ENCODE measurements at regions not wholly inside any gene's neighbourhood (a gene's known extent, or its start where the extent isn't known, plus 50 kb on each side); places are given as distances from the start of the nearest gene placed in this dataset.
"Not testable (repeated sequence)": the region's sequence is repeated elsewhere in the genome, so short reads cannot be mapped to it uniquely, and the experiment has no call there.

- no peak for DNase-seq (ENCODE audit: extremely low read depth, low read depth, low spot score)
Measured at GRCh38 chr18:59848002-59848401, 51.8 kb upstream of the PMAIP1 start.

- not testable (repeated sequence) for DNase-seq (ENCODE audit: extremely low read depth, low read depth, low spot score)
Measured at GRCh38 chr18:59847491-59847846, 52.3 kb upstream of the PMAIP1 start.

DNA sequence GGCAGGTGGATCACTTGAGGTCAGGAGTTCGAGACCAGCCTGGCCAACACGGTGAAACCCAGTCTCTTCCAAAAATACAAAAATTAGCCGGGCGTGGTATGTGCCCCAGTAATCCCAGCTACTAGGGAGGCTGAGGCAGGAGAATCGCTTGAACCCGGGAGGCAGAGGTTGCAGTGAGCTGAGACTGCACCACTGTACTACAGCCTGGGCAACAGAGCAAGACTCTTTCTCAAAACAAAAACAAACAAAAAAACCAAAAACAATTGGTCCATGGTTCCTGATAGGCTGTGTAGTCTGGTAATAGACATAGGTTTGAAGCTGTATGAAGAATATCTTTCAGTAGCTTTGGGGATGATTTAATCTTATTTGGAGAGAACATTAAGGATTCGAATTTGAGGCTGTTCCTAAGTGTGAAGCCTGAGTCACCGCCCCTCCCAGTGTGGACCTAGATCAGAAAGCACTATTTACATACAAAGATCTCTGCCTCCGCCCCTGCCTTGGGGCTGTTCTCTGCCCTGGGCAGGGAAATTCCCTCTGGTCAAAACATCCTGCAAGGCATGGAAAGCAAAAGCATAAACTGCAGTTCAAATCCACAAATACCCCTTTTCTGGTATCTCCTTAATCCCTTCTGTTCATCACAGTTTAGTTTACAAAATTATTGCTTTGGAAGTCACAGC is 52.8 kb upstream of the PMAIP1 start:
- no peak for DNase-seq (ENCODE audit: extremely low read depth, low read depth, low spot score)

- DNase-seq (ENCODE audit: extremely low read depth, low read depth, low spot score), result no peak
Measured at GRCh38 chr18:59842947-59843346, 56.8 kb upstream of the PMAIP1 start.

DNA sequence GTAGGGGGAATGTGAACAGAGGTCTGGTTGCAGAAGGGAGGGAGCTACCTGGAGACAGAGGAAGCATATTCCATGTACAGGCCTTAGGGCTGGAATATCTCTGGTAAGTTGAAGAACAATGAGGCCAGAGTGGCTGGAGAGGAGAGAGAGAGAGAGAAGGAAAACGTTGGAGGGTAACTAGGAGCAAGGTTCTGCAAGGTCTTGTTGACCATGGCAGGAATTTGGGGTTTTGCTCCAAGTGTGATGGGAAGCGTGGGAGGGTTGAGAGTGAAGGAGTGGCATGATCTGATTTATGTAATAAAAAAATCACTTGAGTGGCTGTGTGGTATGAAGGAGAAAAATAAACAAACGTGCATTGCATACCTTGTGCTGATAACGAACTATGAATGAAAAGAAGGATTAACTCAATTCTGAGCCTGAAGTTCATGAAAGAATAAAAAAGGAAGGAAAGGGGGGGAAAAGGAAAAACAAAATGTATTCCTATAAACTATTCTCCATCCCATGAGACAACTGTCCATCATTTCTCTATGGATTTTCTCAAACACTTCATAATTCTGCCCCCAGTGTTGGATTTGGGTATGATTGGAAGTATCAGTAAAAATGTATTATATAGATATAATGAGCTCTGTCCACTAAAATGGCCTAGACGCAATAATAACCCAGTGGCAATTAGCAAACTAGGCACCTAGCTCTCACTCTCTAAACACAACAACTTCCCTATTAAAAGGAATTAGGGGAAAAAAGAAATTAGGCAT is 59.7 kb upstream of the PMAIP1 start:
- DNase-seq (ENCODE audit: extremely low read depth, low read depth, low spot score), result no peak

- DNase-seq (ENCODE audit: extremely low read depth, low read depth, low spot score), result no peak
Measured at GRCh38 chr18:59839246-59839645, 60.5 kb upstream of the PMAIP1 start.

DNA sequence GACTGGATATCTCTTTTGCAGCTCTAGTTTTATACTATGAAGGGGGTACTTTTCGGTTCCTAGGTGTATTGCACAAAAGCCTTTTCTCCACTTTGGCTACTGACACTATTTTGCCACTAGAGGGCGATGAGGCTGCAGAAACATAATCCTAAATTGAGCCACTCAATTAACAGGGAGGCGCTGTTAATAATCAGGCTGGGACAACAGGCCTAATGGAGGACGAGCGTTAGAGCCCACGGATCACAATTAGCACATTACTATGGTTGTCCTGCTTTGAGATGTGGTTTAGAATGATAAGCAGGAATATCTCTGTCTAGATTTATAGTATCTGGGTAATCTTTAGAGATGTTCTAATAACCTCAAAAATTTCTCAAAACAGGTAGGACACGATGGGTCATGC is 62.2 kb upstream of the PMAIP1 start:
- DNase-seq (ENCODE audit: extremely low read depth, low read depth, low spot score), result peak; percentile 54

- DNase-seq (ENCODE audit: extremely low read depth, low read depth, low spot score), result no peak
Measured at GRCh38 chr18:59835605-59836379, 64.0 kb upstream of the PMAIP1 start.

DNA sequence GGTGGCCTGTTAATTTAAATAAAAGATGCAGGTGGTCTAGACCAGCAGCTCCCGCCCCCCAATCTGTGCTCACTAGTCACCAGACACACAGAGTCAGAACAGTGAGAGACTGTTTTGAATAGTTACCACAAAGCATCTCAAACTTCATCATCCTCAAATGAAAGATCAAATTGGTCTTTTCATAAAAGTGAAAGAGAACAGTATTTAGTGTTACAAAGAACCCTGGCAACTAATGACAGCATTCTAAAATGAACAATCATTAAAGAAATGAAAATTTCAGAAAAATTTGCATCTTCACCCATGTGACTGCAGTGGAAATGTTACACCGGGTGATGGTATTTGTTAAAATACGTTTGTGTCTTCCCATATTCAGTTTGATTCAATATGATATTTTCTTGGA is 65.5 kb upstream of the PMAIP1 start:
- DNase-seq (ENCODE audit: extremely low read depth, low read depth, low spot score), result no peak

GRCh38 chr18:59833785-59834184 is 66.0 kb upstream of the PMAIP1 start:
- DNase-seq (ENCODE audit: extremely low read depth, low read depth, low spot score), result no peak

DNA sequence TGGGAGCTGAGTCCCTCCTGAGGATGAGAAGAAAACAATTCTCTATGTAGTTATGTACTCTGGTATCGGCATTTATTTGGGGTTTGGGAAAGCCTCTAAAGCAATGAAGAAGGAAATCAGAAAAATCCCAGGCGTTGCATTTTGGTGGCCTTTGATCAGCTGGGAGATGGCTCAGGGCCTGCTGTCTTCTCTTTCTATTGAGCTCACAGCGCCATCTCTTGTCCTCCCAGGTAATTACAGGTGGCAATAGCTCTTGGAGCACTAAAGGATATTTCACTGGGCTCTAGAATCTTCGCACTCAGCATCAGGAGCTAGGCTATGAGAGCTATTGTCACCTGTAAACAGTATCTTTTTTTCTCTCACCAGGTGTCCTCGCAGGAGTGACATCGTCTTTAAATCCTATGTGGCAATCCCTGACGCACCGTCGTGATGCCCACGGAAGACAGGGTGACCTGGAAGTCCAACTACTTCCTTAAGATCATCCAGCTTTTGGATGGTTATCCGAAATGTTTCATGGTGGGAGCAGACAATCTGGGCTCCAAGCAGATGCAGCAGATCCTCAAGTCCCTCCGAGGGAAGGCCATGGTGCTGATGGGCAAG is 76.1 kb upstream of the PMAIP1 start:
- DNase-seq (ENCODE audit: extremely low read depth, low read depth, low spot score), result peak; percentile 27

GRCh38 chr18:59822612-59823550 is 76.9 kb upstream of the PMAIP1 start:
- DNase-seq (ENCODE audit: extremely low read depth, low read depth, low spot score), result no peak

DNA sequence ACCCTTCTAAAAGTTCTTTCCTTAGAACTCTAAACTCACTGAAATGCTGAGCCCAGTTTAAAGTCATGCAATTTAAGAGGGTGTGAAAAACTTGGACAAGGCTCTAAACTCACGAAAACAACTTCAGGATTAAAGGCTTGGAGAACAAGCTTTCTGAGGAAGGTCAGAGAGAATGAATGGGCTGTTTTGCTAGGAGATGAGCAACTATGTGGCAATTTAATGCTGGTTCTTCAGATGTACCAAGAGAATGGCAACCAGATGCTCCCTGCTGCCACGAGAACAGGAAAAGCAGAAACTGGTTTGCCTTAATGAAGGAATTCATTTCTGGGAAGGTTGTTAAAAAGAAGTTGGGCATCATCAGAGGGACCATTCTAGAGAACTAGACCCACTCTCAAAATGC is 77.8 kb upstream of the PMAIP1 start:
- DNase-seq (ENCODE audit: extremely low read depth, low read depth, low spot score), result no peak

DNA sequence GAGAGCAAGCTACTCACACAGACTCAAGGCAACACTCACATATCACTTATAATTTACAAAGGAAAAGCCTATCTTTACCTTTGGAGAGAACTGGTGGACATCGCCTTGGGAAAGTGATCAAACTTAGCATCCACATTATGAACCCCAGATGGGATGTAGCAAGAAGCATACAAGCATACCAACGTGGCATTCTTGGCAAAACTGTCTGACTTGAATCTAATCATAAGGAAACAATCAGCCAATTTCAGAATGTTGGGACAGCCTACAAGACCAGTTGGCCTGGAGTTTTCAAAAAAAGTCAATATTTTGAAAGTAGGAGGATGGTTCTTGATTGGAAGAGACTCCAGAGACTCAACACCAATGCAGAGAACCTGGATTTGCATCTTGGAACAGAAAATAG is 79.1 kb upstream of the PMAIP1 start:
- DNase-seq (ENCODE audit: extremely low read depth, low read depth, low spot score), result no peak

DNA sequence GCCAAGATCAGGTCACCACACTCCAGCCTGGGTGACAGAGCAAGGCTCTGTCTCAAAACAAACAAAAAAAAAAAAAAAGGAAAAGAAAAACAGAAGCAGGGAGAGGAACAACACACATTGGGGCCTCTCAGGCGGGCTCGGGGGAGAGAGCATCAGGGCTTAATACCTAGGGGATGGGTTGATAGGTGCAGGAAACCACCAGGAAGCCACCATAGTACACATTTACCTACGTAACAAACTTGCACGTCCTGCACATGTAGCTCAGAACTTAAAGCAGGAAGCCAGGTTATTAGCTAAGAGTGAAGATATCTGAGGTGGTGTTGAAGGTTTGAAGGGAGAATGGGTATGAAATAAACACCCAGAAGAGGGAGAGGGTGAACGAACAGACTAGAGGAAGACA is 81.0 kb upstream of the PMAIP1 start:
- DNase-seq (ENCODE audit: extremely low read depth, low read depth, low spot score), result no peak

DNA sequence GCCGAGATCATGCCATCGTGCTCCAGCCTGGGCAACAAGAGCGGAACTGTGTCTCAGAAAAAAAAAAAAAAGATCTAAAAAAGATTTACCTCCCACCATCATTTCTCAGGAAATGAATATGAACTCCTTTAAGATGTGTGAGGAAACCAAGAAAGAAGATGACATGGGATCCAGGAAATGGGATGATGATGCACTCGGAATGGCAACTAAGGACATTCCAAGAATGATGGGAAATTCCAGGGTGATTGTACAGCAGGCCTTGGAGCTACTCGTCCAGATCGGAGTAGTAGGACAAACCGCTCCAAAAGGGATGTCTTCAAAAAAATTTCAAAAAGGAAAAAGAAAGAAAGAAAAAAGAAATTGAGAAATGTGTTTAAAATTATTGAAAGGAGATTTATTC is 84.9 kb upstream of the PMAIP1 start:
- DNase-seq (ENCODE audit: extremely low read depth, low read depth, low spot score), result no peak

- DNase-seq (ENCODE audit: extremely low read depth, low read depth, low spot score), result no peak
Measured at GRCh38 chr18:59813942-59814341, 85.9 kb upstream of the PMAIP1 start.

- DNase-seq (ENCODE audit: extremely low read depth, low read depth, low spot score), result no peak
Measured at GRCh38 chr18:59810735-59811520, 88.9 kb upstream of the PMAIP1 start.

DNA sequence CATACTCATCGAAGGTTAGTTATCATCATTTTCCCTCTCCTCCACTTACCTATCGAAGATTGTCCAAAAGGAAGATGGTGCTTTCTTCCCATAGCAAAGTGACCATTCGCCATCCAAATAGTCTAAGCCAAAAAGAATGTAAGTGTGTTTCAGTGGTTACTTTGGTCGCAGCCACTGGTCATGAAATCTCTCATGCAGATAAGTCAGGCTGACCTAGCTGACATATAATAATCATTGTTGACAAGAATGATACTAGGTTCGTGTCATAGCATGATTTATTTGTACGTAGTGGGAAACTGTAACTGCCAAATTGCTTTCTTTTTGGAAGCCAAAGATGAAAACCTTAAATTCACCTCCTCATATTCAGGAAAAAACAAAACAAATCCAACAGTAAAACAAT is 89.6 kb upstream of the PMAIP1 start:
- no peak for DNase-seq (ENCODE audit: extremely low read depth, low read depth, low spot score)

DNA sequence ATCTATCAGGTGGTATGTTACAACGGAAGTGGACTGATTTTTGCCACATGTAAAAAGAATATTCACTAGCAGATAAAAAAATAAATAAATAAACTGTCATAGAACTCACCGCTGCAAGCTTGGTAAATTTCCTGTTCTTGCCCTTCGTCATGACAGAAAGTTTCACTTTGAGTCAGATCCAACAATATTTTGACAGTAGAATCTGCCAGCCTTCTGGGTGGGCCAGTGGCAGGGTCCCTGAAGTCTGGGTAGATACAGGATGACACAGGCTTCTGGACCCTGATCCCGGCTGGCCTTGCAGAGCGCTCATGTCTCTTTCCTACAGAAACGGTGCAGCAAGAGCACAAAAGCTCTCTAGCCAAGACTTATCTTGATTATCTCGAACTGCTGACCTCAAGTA is 97.8 kb upstream of the PMAIP1 start:
- DNase-seq (ENCODE audit: extremely low read depth, low read depth, low spot score), result no peak
